ENCODE measurements at regions not wholly inside any gene's neighbourhood (a gene's known extent, or its start where the extent isn't known, plus 50 kb on each side); places are given as distances from the start of the nearest gene placed in this dataset.

DNA sequence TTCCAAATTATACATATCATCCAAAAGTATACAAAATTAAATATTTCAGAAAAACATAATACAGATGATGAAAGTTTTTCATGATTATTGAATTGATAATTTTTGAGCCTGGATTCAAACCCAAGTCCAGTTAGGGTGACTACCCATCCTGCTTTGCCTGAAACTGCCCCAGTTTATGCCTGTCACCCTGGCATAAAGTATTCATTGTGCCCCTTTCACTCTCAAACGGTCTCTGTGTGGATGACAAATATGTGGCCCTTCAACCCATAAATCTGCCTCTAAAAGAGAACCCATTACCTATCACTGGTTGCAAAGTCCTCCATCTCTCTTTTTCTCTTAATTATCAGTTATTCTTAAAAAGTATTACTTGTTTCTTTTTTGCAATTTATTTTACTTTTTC lies 553.7 kb upstream of the JARID2 start:
- 58% methylated on average over 1 of the region's 1 CpG for WGBS, 2 donors
- Histone ChIP-seq H3K27ac (no peak overlapping the region), H3K4me3 (no peak overlapping the region), H3K9me3 (no peaks in the 10 kb centered on the region), H3K36me3 (no peaks in the 10 kb centered on the region), H3K27me3 (no peaks in the 10 kb centered on the region), H3K4me1 (no peaks in the 10 kb centered on the region)
- DNase-seq: no peak
- intact Hi-C loops (cut with DNase I): no loop called here
- no peak for TF ChIP-seq EP300 (IDR thresholded peaks at IDR 0.05)
- no peak for TF ChIP-seq POLR2AphosphoS5 (IDR thresholded peaks at IDR 0.05)
- TF ChIP-seq, protein P1, sequence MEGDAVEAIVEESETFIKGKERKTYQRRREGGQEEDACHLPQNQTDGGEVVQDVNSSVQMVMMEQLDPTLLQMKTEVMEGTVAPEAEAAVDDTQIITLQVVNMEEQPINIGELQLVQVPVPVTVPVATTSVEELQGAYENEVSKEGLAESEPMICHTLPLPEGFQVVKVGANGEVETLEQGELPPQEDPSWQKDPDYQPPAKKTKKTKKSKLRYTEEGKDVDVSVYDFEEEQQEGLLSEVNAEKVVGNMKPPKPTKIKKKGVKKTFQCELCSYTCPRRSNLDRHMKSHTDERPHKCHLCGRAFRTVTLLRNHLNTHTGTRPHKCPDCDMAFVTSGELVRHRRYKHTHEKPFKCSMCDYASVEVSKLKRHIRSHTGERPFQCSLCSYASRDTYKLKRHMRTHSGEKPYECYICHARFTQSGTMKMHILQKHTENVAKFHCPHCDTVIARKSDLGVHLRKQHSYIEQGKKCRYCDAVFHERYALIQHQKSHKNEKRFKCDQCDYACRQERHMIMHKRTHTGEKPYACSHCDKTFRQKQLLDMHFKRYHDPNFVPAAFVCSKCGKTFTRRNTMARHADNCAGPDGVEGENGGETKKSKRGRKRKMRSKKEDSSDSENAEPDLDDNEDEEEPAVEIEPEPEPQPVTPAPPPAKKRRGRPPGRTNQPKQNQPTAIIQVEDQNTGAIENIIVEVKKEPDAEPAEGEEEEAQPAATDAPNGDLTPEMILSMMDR (IDR thresholded peaks at IDR 0.05): no peak

DNA sequence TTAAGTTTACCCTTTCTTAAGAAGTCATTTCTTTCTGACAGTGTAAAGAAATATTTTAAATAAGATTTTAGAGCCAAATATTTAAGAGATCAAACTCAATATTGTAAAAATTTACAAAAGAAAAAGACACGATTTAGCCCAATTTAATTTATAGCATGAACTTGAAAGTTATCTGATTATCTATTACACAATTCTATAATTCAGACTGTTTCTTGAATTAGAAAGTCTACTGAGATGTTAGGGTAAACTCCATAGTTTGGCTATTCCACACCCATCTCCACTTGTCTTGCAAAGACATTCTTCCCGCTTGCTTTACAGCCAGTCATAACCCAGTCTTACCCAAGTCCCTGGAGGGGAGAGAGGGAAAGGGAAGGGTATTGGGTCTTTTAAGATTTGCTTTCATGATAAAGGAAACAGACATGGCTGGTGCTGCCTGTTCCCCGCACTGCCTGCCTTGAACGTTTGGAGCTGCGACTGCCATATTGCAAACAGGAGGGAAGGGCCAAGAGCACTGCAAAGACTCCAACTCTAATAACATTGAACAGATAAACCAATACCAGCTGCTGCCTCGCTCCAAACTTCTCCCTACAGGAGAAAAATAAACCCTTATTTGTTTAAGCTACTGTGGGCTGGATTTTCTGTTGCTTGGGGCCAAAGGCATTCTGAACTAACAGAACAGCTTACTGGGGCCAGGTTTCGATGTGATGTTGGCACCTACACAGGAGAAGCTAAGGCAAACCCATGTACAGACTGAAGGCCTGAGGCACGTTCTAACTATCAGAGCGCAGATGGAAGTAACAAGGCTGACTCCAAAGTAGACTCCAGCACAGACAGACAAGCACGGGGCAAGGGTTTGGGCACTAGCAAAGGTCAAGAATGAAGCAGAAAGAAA lies 552.3 kb upstream of the JARID2 start:
- 89 to 90% methylated on average over 10 of the region's 10 CpGs for WGBS, 2 donors
- TF ChIP-seq, protein P1 (IDR thresholded peaks at IDR 0.05): no peak
- no peak for TF ChIP-seq POLR2A (IDR thresholded peaks at IDR 0.05)
- TF ChIP-seq EP300 (IDR thresholded peaks at IDR 0.05): no peak
- Histone ChIP-seq H3K4me3 (no peak overlapping the region), H3K36me3 (no peaks in the 10 kb centered on the region), H3K4me1 (no peaks in the 10 kb centered on the region), H3K27ac (no peak overlapping the region), H3K9me3 (no peaks in the 10 kb centered on the region), H3K27me3 (no peaks in the 10 kb centered on the region)
- DNase-seq: no peak
- intact Hi-C loops (cut with DNase I): no loop called here

DNA sequence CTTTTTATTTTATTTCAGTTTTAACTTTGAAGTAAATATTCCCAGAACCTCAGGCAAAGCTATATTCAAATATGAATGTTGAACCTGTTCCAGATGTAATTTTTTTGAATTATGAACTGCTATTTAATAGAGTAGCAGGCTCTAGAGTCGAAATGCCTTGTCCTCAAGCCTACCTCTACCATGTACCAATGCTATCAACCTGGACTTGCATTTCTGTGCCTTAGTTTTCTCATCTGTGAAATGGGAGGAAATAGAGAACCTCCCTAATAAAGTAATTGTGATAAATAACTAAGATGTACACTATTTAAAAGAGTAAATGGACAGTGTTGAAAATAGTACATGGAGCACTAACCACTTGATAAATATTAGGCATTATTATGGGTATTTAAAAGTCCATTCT lies 551.6 kb upstream of the JARID2 start:
- DNase-seq: no peak
- Histone ChIP-seq H3K9me3 (no peaks in the 10 kb centered on the region), H3K4me3 (no peak overlapping the region), H3K27me3 (no peaks in the 10 kb centered on the region), H3K36me3 (no peaks in the 10 kb centered on the region), H3K4me1 (no peaks in the 10 kb centered on the region), H3K27ac (no peak overlapping the region)
- no peak for TF ChIP-seq EP300 (IDR thresholded peaks at IDR 0.05)
- TF ChIP-seq POLR2A (IDR thresholded peaks at IDR 0.05): no peak
- TF ChIP-seq, protein P1 (IDR thresholded peaks at IDR 0.05): no peak
- no peak for TF ChIP-seq POLR2AphosphoS5 (IDR thresholded peaks at IDR 0.05)
- WGBS, 2 donors: 86 to 89% methylated on average over 1 of the region's 1 CpG
- intact Hi-C loops (cut with DNase I): no loop called here

DNA sequence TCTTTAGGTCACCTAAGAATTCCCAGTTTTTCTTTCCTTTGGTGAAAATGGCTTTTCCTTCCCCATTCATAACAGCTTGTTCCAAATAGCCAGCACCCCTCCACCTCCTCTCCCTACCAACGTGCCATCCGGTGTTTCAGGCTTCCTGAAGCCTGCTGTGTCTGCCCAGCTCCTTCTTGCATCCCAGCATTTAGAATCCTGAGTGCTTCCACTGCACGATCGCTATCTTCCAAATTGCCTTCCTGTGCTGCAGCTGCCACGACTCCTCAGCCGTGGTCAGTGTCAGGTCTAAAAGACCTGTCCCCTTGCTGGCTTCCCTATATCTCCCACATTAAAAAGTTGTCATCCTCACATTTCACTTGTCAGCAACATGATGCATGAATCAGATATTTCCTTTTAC lies 550.3 kb upstream of the JARID2 start:
- H3K9me3 ChIP-seq: no peaks in the 10 kb centered on the region
- no peaks in the 10 kb centered on the region for H3K27me3 ChIP-seq
- intact Hi-C loops (cut with DNase I): no loop called here
- H3K4me1 ChIP-seq: no peaks in the 10 kb centered on the region
- 86 to 88% methylated on average over 6 of the region's 6 CpGs for WGBS, 2 donors
- no peak overlapping the region for H3K27ac ChIP-seq
- H3K36me3 ChIP-seq: no peaks in the 10 kb centered on the region
- DNase-seq: no peak
- TF ChIP-seq POLR2AphosphoS5 (IDR thresholded peaks at IDR 0.05): no peak
- TF ChIP-seq POLR2A (IDR thresholded peaks at IDR 0.05): no peak
- TF ChIP-seq, protein P1 (IDR thresholded peaks at IDR 0.05): no peak
- no peak for TF ChIP-seq EP300 (IDR thresholded peaks at IDR 0.05)
- H3K4me3 ChIP-seq: no peak overlapping the region

DNA sequence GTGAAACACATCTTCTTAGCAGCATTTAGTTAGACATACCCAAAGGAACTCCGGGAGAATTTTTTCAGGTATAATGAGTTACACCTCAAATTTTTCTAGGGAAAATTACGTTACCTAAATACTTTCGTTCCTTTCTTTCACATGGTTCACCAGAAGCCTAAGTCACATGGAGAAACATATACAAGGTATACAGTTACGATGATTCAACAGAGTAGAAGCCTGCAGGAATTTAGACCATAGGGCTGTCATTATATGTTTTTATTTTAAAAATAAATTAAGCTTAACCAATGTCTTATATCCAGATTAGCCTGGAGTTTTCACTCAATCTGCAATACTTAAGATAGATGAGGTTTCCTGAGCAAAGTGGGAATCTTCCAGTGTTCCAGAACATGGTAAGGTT lies 549.5 kb upstream of the JARID2 start:
- TF ChIP-seq, protein P1 (IDR thresholded peaks at IDR 0.05): no peak
- TF ChIP-seq POLR2A (IDR thresholded peaks at IDR 0.05) (no peak), POLR2AphosphoS5 (IDR thresholded peaks at IDR 0.05) (no peak), EP300 (IDR thresholded peaks at IDR 0.05) (no peak)
- Histone ChIP-seq H3K4me3 (no peak overlapping the region), H3K36me3 (no peaks in the 10 kb centered on the region), H3K27ac (no peak overlapping the region), H3K4me1 (no peaks in the 10 kb centered on the region), H3K9me3 (no peaks in the 10 kb centered on the region), H3K27me3 (no peaks in the 10 kb centered on the region)
- intact Hi-C loops (cut with DNase I): no loop called here
- WGBS, 2 donors: 96 to 99% methylated on average over 4 of the region's 4 CpGs
- no peak for DNase-seq

Measured in sigmoid colon (tissue), 6 donors.